ENCODE measurements at regions not wholly inside any gene's neighbourhood (a gene's known extent, or its start where the extent isn't known, plus 50 kb on each side); places are given as distances from the start of the nearest gene placed in this dataset.
"Not testable (repeated sequence)": the region's sequence is repeated elsewhere in the genome, so short reads cannot be mapped to it uniquely, and the experiment has no call there.

DNA sequence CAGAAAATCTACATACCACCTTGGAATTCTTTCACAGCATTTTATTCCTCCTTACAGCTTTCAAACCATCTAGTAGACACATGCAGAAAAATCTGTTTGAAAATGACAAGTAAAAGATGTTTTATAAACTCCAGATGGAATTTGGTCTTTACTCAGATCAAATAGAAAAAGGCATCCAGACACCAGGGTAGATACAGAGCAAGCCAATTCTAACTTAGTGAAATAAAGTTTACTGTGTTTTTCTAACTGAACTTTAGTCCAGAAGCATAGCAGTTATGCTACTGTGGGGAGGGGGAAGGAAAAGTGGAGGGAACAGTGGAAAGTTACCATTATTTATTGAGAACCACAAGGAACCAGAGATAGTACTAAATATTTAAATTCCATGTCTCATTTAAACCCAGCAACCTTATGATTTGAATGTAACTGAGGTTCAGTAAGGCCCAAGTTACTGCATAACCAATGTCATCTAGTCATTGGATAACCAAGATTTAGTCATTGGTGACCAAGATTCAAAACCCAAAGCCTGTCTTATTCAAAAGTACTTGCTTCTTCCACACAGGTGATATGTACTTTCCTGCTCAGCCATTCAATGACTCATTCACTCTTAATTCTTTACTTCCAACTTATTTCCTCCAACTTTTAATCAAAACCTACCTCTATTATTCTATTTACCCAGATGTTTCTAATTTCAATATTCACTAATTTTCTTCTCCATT lies 57.7 kb downstream of the RAD51AP2 start:
- no peak for DNase-seq (ENCODE audit: low spot score)

DNA sequence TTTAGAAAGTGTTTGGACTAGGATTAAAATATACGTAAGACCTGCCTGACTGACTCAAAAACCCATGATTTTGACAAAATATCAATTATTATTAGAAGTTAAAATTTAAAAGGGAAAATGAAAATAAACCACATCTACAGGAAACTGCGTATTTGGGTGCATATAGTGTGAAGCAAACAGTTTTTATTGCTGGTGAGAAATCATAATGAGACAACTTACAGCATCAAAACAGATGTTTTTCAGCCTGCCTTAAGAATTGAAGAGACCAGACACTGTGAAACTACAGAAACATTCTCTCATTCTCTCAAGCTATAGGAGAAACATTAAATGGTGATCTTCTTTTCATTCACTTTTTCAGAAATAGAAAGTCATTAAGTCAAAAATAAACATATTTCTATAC lies 62.9 kb downstream of the RAD51AP2 start:
- no peak for DNase-seq (ENCODE audit: low spot score)

DNA sequence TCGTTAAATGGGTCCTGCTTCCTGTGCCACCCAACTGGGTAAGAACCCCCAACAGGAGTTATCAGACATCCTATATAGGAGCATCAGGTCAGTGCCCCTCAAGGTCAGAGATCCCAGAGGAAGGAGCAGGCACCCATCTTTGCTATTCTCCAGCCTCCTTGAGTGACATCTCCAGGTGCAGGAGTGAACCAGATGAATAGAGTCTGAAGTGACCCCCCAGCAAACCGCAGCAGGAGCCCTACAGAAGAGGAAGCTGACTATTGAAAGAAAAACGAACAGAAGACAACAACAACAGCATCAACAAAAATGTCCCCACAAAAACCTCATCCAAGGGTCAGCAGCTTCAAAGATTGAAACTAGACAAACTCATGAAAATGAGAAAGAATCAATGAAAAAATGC lies 72.0 kb downstream of the RAD51AP2 start:
- DNase-seq (ENCODE audit: low spot score), result not testable (repeated sequence)

DNA sequence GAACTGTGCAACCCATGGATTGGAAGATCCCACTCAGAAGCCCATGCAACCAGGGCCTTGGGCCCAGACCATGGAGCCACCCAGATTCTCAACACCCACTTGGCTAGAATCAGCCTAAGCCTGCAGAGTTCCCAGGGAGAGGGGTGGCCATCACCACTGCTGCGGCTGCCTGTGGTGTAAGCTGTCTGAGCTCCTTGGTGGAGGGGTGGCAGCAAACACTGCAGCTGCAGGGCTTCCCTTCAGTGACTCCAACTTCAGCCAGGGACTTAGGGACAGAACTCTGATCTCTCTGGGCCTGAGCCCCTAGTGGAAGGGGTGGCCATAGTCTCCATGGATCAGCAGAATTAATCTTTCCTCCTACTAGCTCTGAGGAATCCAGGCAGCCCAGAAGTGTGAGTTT lies 72.5 kb downstream of the RAD51AP2 start:
- DNase-seq (ENCODE audit: low spot score), result no peak

GRCh38 chr2:17442334-17442733 lies 75.9 kb downstream of the RAD51AP2 start:
- DNase-seq (ENCODE audit: low spot score), result no peak

GRCh38 chr2:17441790-17442189 lies 76.5 kb downstream of the RAD51AP2 start:
- DNase-seq (ENCODE audit: low spot score), result no peak

DNA sequence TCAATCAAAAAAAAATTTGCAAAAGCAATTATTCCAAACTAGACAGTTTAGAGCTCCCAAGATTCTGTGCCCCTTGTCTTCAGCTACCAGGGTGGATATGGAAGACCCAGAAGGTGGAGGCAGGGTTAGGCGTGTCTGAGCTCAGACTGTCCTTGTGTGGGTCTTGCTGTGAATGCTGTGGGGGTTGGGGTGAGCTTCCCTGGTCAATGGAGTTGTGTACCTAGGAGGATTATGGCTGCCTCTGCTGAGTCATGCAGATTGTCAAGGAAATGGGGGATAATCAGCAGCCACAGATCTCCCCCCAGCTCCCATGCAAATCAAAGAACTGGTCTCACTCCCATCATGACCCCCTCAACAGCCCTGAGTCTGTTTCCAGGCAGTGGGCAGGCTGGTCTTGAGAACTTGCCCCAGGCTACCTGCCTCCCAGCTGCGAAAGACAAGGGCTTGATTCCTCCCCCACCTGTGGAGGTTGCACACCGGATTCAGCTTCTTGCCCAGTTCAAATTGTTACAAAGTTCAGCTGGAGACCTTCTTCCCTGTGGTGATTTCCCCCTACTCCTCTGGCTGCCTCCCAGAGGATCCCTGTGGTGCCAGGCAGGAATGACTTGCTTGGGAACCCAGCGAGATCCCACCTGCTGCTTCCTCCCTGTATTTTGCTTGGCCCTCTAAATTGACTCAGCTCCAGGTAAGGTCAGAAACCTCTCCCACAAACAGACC lies 77.0 kb downstream of the RAD51AP2 start:
- no peak for DNase-seq (ENCODE audit: low spot score)

GRCh38 chr2:17430326-17430725 lies 87.9 kb downstream of the RAD51AP2 start:
- no peak for DNase-seq (ENCODE audit: low spot score)

DNA sequence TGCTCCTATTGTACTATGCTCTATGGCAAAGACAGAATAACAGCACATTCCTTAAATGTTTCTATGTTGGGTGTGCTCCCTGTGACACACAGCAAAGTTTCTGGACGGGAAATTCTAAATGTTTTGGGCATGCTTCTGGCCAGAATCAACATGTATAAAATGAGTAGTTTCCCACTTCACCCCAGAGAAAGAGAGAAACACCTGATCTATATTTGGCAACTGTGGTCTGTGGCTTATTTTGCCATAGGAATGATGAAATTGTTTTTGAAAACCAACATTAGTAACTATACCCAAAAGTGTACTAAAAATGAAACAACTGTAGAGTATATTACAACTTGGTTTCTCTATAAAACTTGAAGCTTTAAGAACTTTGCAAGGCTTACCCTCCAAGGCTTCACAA lies 89.1 kb downstream of the RAD51AP2 start:
- peak; percentile 14 for DNase-seq (ENCODE audit: low spot score)

DNA sequence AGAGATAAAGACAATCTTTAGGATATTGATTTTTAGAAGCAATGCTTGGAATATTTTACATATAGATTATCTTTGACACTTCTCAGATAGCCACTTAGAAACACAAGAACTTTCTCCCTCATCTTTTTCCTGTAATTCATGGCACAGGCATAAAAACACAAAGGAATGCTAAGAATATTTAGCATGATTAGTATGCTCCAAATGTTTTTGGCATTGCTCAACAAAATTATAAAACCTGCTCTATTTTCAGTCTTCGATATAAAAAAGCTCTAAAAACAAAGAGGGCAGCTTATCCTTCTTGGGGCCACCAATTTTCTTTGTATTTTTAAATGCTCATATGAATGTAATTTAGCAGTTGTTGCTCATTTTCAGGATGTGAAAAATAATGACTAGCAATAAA lies 90.8 kb downstream of the RAD51AP2 start:
- DNase-seq (ENCODE audit: low spot score), result no peak

GRCh38 chr2:17426743-17427142 lies 91.5 kb downstream of the RAD51AP2 start:
- no peak for DNase-seq (ENCODE audit: low spot score)

DNA sequence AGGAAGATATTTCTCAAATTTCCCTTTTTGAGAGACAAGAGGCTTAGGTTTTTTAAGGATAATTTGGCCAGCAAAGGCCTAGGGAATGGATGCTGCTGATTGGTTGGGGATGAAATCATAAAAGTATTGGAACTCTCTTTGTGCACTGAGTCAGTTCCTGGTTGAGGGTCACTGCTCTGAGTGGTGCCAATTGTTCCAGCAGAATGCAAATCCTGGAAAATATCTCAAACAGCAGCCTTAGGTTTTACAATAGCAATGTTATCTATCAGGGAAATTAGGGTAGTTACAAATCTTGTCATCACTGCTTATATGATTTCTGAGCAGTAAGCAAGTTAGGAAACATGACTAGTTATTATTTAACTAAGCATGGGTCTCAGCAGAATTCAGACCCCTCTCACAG lies 96.2 kb downstream of the RAD51AP2 start:
- DNase-seq (ENCODE audit: low spot score), result no peak

DNA sequence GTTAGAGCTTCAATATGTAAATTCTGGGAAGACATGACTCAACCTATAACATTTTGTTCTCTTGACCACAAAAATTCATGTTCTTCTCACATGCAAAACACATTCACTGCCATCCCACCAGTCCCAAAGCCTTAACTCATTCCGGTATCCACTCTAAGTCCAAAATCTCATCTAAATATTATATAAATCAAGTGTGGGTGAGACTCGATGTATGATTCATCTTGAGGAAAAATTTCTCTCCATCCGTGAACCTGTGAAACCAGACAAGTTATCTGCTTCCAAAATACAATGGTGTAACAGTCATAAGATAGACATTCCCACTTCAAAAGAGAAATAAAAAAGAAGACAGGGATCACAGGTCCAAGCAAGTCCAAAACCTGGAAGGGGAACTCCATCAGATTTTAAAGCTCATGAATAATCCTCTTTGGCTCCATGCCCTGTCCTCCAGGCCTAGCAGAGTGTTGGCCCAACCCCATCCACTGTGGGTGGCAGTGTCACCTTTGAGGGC lies 101.3 kb downstream of the RAD51AP2 start:
- DNase-seq (ENCODE audit: low spot score), result peak; percentile 2

DNA sequence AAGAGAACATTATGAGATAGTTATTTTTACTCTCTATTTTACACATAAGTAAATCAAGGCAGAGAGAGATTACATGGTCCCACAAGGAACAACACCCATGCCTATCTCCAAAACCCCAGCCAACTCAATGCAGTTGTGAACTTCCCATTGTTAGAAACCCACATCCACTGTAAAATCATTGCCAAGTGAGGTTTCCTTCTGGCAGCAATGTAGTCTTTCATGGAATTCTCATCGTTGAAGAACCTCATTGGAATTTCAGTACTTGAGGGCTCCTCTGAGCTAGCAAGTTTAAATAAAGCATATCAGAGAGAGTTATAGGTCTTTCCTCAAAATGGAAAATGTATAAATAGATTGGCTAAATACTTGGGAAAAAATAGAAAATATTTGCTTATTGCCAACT lies 105.2 kb downstream of the RAD51AP2 start:
- DNase-seq (ENCODE audit: low spot score), result no peak

DNA sequence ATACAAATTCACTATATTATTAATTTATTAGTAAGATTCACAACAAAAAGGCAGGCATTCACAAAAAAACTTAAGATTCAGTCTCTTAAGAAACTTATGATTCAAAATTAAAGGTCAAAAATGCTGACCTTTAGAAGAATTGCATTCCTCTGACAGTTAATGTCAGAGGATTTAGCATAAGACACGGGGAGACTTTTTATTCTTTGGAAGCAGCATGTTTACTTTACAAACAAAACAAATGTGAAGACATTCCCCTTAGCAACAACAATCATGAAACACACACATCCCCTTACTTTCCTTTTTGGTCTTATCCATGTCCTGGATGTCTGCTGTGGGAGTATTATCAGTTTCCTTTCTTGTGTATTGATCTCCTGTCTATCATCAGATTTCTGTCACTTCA lies 117.1 kb downstream of the RAD51AP2 start:
- DNase-seq (ENCODE audit: low spot score), result peak; percentile 1

GRCh38 chr2:17398770-17399169 lies 119.5 kb downstream of the RAD51AP2 start:
- DNase-seq (ENCODE audit: low spot score), result no peak

- no peak for DNase-seq (ENCODE audit: low spot score)
Observed at GRCh38 chr2:17388798-17389197, 129.4 kb downstream of the RAD51AP2 start.

GRCh38 chr2:17387591-17387990 lies 130.6 kb downstream of the RAD51AP2 start:
- DNase-seq (ENCODE audit: low spot score), result no peak

DNA sequence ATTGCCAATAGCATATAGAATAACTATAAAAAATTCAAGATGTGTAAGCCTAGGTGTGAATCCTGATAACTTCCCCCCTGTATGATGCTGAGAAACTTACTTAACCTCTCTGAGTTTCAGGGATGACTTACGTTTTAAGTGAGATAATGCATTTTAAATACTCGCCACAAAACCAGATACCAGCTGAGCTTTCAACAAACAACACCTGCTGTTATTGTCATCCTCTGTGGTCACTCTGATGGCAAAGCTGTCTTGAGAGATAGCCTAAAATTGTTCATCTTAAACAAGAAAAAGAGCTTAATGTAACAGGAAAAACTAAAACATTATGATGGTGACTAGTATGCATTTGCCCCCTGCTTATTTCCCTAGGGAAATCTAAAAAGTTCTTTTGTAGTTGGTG lies 131.5 kb downstream of the RAD51AP2 start:
- DNase-seq (ENCODE audit: low spot score), result no peak

GRCh38 chr2:17380003-17380402 lies 138.2 kb downstream of the RAD51AP2 start:
- no peak for DNase-seq (ENCODE audit: low spot score)

GRCh38 chr2:17375262-17375661 lies 143.0 kb downstream of the RAD51AP2 start:
- DNase-seq (ENCODE audit: low spot score), result no peak

GRCh38 chr2:17373741-17374140 lies 144.5 kb downstream of the RAD51AP2 start:
- DNase-seq (ENCODE audit: low spot score), result peak; percentile 42

DNA sequence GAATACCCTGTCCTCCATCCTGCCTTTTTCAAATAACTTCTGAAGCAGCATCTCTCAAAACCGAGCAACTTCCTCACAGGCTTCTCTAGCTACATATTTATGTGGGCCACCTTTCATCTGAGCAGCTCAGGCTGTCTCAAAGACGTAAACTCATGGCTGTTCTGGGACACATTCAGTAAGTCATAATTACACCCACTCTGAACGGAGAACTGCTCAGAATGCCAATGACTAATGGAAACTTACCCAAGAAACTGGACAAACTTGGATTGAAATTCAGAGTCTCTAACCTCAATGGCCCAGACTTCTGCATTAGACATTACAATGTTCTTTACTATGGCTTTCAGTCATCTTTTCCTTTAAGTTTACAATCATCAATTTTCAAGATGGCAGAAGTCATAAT lies 145.2 kb downstream of the RAD51AP2 start:
- peak; percentile 11 for DNase-seq (ENCODE audit: low spot score)

- DNase-seq (ENCODE audit: low spot score), result no peak
Observed at GRCh38 chr2:17363846-17364245, 154.4 kb downstream of the RAD51AP2 start.
